Fibroblast of the conjunctiva (primary cell): ENCODE measurements at regions not wholly inside any gene's neighbourhood (a gene's known extent, or its start where the extent isn't known, plus 50 kb on each side); places are given as distances from the start of the nearest gene placed in this dataset.
"Not testable (repeated sequence)": the region's sequence is repeated elsewhere in the genome, so short reads cannot be mapped to it uniquely, and the experiment has no call there.

Source experiments
- DNase-seq: peaks from one replicate; pipeline ENCODE4 v3.0.0-alpha.2; 2010; ENCODE audit warnings: low read depth

DNA sequence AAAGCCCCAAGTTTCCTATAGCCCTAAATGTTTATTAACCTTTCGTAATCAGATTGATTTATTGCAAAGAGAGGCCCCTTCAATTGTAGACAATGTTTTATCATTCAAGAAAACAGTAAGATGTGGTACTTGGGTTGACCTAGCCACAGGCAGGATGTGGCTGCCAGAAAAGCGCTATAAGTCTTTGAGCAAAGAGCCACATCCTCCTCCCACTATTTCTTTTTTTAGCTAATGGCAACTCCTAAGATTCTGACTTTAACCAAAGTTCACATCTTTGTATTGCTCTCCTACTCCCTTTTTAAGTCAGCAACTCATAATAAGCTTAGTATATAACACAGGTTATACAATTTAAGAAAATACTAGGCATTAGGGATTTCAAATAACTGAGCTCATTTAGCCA is 70.7 kb upstream of the PPP3CA start:
- DNase-seq, result no peak

DNA sequence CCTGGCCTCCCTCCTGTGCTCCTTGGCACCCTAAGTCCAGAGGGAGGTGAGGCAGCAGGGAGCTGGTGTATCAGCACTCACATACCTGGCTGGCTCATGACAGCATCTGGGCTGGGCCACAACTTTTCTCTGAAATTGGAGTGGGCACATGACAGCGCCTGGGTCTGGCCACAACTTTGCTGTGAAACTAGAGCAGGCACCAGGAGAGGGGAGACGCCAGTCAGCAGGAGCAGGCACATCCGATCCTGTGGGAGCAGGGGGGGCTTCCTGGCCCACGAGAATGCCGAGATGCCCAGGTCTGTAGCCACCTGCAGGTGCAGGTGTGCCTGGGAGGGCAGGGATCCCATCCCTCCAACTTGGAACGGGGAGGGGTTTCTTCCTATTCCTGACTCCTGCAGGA is 69.7 kb upstream of the PPP3CA start:
- no peak for DNase-seq

DNA sequence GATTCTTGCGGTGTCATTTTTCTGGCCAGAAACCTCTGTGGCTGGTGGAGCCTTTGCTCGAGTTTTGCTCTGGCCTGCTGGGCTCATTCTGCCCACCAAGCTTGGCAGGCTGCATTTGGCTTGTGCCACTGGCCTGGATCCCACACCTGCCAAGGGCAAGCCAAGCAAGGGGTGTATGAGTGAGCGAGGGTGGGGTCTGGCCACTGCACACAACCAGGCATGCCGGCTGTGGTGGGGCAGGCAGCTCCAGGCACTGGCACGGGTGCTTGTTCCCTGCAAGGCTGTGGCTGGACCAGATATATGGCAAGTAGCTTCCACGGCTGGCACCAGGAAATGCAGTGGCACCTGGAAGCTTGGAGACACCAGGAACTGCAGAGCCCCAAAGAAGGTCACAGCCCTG is 68.6 kb upstream of the PPP3CA start:
- no peak for DNase-seq

DNA sequence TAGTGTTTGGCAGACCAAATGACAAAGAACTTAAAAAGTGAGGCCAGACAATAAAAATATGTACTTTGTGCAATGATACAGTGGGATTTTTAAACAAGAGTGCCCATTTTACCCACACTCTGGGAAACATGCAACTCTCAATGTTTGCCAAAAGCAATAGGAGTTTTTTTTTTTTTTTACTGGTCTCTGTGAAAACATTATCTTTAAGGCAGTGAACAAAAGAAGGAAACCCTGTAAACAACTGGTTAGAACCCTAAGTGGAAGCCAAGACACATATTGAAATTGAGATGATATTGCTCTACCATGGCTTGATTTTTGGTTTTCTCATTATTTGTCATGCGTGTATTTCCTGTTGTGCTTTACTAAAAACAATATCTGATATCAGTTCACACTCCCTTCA is 67.2 kb upstream of the PPP3CA start:
- DNase-seq, result no peak

DNA sequence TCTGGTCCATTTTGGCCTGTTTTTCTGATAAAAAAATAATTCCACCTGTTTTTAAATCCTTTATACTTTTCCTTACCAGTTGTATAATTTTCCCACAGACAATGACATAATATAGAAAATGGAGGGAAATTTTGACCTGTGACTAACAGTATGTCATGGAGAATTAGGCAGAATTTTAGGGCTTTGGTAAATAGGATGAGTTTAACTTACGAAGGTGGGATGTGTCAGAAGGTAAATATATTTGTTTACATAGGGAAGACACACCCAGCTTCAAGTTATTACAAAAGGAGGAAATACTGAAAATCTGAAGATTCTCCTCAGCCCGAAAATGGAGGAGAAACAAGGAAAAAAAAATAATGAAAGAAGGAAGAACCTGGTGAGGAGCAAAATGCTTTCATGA is 64.6 kb upstream of the PPP3CA start:
- DNase-seq, result no peak

DNA sequence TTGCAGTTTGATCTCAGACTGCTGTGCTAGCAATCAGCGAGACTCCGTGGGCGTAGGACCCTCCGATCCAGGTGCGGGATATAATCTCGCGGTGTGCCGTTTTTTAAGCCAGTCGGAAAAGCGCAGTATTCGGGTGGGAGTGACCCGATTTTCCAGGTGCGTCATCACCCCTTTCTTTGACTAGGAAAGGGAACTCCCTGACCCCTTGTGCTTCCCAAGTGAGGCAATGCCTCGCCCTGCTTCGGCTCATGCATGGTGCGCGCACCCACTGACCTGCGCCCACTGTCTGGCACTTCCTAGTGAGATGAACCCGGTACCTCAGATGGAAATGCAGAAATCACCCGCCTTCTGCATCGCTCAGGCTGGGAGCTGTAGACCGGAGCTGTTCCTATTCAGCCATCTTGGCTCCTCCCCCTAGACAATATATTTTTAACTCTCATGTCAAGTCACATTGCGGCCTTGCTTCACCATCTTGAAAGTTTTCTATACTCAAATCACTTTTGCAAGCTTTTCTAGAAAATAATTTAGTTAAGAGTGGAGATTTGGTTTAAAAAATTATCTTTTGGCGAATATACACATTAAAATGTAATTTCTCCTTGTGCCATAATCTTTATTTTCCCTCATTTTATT is 64.1 kb upstream of the PPP3CA start:
- DNase-seq, result not testable (repeated sequence)

DNA sequence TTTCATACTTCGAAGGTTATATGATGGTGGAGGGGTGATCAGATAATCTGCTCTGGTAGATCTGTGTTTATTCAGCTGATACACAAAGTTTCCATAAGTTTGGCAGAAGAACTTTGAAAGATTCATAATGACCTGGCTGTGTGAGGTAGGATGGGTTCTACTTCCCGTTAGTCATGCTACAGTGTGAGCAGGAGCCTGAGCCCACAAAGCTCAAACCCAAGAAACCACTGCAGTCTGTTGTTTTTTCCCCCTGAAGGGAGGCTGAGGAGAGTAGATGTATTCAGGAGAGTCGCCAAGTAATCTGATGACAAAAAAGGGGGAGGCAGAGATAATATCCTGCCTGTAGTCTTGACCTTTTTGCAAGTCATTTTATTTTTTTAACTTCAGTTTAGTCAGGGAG is 52.8 kb upstream of the PPP3CA start:
- DNase-seq, result no peak

DNA sequence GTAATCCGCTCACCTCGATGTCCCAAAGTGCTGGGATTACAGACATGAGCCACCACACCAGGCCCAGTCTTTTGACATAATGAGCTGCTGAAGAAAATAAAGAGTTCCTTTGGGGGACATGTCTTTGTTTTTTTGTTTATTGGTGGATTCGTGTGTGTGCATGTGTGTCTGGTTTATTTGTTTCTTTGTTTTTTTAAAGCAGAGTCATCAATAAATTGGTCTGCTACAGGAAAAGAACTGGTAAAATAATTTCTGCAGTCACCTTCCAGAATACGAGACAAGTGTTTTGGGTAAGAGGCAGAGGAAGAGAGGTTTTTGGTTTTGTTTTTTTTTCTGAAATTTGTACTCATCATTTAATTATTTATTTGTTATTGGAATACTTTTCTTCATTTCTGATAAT is 51.5 kb upstream of the PPP3CA start:
- DNase-seq, result no peak
